ENCODE measurements at regions not wholly inside any gene's neighbourhood (a gene's known extent, or its start where the extent isn't known, plus 50 kb on each side); places are given as distances from the start of the nearest gene placed in this dataset.
"Not testable (repeated sequence)": the region's sequence is repeated elsewhere in the genome, so short reads cannot be mapped to it uniquely, and the experiment has no call there.

DNA sequence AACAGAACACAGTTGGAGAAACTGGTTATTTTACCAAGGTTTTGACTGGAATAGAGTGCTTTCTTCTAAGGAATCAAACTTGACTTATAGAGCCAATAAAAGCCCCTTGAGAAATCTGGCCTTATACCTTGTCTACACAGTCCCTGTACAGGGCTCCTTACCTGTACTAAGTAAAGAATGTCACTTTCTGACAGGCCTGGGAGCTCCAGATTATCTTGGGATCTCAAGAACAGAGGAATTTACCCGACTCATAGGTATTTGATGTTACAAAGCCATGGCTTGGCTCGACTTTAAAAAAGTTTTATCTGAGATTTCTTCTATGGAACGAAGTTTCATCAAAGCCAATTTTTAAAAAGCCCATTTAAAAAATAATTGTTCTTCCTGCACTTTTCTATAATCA is 487.8 kb upstream of the PABPC5 start:
- DNase-seq (ENCODE audit: low read depth, low spot score); H3K4me2 ChIP-seq (ENCODE audit: insufficient read depth, low read length); H3K4me3 ChIP-seq (replicated peaks in 1 of 3; ENCODE audit: insufficient read depth in 1 of 3, low read depth in 1 of 3, low read length in 3 of 3); H4K20me1 ChIP-seq (replicated peaks; ENCODE audit: control insufficient read depth, extremely low read depth, insufficient read depth, low read length); BruUV-seq (replicated peaks); H3K79me2 ChIP-seq (ENCODE audit: control insufficient read depth, insufficient read depth, low read length); H3K4me1 ChIP-seq (ENCODE audit: control insufficient read depth, extremely low read depth, insufficient read depth, low read length); H3K9me3 ChIP-seq (replicated peaks; ENCODE audit: control insufficient read depth, insufficient read depth, low read length); intact Hi-C loops (cut with micrococcal nuclease); H3K36me3 ChIP-seq (ENCODE audit: control insufficient read depth in 2 of 2, extremely low read depth in 1 of 2, insufficient read depth in 2 of 2, low read length in 2 of 2); H3K27ac ChIP-seq (ENCODE audit: insufficient read depth, low read depth, low read length); H2AFZ ChIP-seq (ENCODE audit: low read depth, low read length); H3K9me1 ChIP-seq (replicated peaks; ENCODE audit: control insufficient read depth, extremely low read depth, insufficient read depth, low read length); CTCF ChIA-PET; FAIRE-seq; H3K9ac ChIP-seq (replicated peaks; ENCODE audit: extremely low read depth, insufficient read depth, low read length); POLR2A ChIA-PET; H3K27me3 ChIP-seq (ENCODE audit: control insufficient read depth in 2 of 2, insufficient read depth in 2 of 2, low read length in 2 of 2); dilution Hi-C loops (cut with MboI; ENCODE audit: extremely low pct_ligation_motif_present, low sequenced_read_pairs): not testable (repeated sequence)

DNA sequence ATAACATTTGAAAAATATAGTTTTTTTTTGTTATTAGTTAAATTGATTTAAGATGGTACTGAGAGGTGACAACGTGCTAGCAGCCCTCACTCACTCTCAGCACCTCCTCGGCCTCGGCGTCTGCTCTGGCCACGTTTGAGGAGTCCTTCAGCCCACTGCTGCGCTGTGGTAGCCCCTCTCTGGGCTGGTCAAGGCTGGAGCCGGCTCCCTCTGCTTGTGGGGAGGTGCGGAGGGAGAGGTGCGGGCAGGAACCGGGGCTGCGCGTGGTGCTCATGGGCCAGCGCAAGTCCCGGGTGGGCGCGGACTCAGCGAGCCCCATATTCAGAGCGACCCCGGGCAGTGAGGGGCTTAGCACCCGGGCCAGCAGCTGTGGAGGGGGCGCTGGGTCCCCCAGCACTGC is 439.4 kb upstream of the PABPC5 start:
- H3K79me2 ChIP-seq (ENCODE audit: control insufficient read depth, insufficient read depth, low read length); FAIRE-seq; H3K4me2 ChIP-seq (ENCODE audit: insufficient read depth, low read length); H3K36me3 ChIP-seq (ENCODE audit: control insufficient read depth in 2 of 2, extremely low read depth in 1 of 2, insufficient read depth in 2 of 2, low read length in 2 of 2); DNase-seq (ENCODE audit: low read depth, low spot score); dilution Hi-C loops (cut with MboI; ENCODE audit: extremely low pct_ligation_motif_present, low sequenced_read_pairs); H3K9me1 ChIP-seq (replicated peaks; ENCODE audit: control insufficient read depth, extremely low read depth, insufficient read depth, low read length); H3K9ac ChIP-seq (replicated peaks; ENCODE audit: extremely low read depth, insufficient read depth, low read length); H4K20me1 ChIP-seq (replicated peaks; ENCODE audit: control insufficient read depth, extremely low read depth, insufficient read depth, low read length); H3K9me3 ChIP-seq (replicated peaks; ENCODE audit: control insufficient read depth, insufficient read depth, low read length); BruUV-seq (replicated peaks); intact Hi-C loops (cut with micrococcal nuclease); CTCF ChIA-PET; POLR2A ChIA-PET; H3K27ac ChIP-seq (ENCODE audit: insufficient read depth, low read depth, low read length); H3K4me1 ChIP-seq (ENCODE audit: control insufficient read depth, extremely low read depth, insufficient read depth, low read length); H3K27me3 ChIP-seq (ENCODE audit: control insufficient read depth in 2 of 2, insufficient read depth in 2 of 2, low read length in 2 of 2); H2AFZ ChIP-seq (ENCODE audit: low read depth, low read length); H3K4me3 ChIP-seq (replicated peaks in 1 of 3; ENCODE audit: insufficient read depth in 1 of 3, low read depth in 1 of 3, low read length in 3 of 3): not testable (repeated sequence)

DNA sequence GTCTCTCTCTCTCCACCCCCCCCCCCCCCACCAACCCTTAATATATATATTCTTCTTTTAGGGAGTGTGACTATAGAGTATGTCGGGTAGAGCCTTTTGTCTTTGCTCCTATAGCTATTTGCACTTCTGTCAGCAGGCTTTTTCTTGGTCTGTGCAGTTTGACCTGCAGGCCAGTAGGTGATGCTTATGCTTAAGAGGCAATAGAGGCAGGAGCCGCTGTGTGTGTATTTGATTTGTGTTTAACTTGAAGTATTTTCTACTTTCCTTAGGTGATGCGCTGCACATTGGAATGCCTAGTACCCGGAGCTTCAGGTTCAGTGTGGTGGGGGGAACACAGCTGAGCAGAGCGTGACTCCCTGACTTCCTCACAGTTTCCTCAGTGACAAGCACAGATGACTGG is 416.5 kb upstream of the PABPC5 start:
- H3K4me3 ChIP-seq (replicated peaks in 1 of 3; ENCODE audit: insufficient read depth in 1 of 3, low read depth in 1 of 3, low read length in 3 of 3); intact Hi-C loops (cut with micrococcal nuclease); H3K36me3 ChIP-seq (ENCODE audit: control insufficient read depth in 2 of 2, extremely low read depth in 1 of 2, insufficient read depth in 2 of 2, low read length in 2 of 2); H3K79me2 ChIP-seq (ENCODE audit: control insufficient read depth, insufficient read depth, low read length); H3K9me3 ChIP-seq (replicated peaks; ENCODE audit: control insufficient read depth, insufficient read depth, low read length); H2AFZ ChIP-seq (ENCODE audit: low read depth, low read length); POLR2A ChIA-PET; BruUV-seq (replicated peaks); H3K9me1 ChIP-seq (replicated peaks; ENCODE audit: control insufficient read depth, extremely low read depth, insufficient read depth, low read length); H3K27me3 ChIP-seq (ENCODE audit: control insufficient read depth in 2 of 2, insufficient read depth in 2 of 2, low read length in 2 of 2); H3K4me1 ChIP-seq (ENCODE audit: control insufficient read depth, extremely low read depth, insufficient read depth, low read length); H3K4me2 ChIP-seq (ENCODE audit: insufficient read depth, low read length); dilution Hi-C loops (cut with MboI; ENCODE audit: extremely low pct_ligation_motif_present, low sequenced_read_pairs); DNase-seq (ENCODE audit: low read depth, low spot score); H4K20me1 ChIP-seq (replicated peaks; ENCODE audit: control insufficient read depth, extremely low read depth, insufficient read depth, low read length); H3K27ac ChIP-seq (ENCODE audit: insufficient read depth, low read depth, low read length); FAIRE-seq; H3K9ac ChIP-seq (replicated peaks; ENCODE audit: extremely low read depth, insufficient read depth, low read length); CTCF ChIA-PET: not testable (repeated sequence)
